NAMALWA (cell line): ENCODE measurements at regions not wholly inside any gene's neighbourhood (a gene's known extent, or its start where the extent isn't known, plus 50 kb on each side); places are given as distances from the start of the nearest gene placed in this dataset.

Source experiments
- DNase-seq: peaks from one replicate; pipeline ENCODE4 v3.0.0-alpha.2; 2015; ENCODE audit warnings: low spot score

GRCh38 chr9:84177407-84177806, 163.2 kb downstream of the SLC28A3 start:
- DNase-seq = no peak

- no peak for DNase-seq
Observed at GRCh38 chr9:84179531-84179930, 161.0 kb downstream of the SLC28A3 start.

DNA sequence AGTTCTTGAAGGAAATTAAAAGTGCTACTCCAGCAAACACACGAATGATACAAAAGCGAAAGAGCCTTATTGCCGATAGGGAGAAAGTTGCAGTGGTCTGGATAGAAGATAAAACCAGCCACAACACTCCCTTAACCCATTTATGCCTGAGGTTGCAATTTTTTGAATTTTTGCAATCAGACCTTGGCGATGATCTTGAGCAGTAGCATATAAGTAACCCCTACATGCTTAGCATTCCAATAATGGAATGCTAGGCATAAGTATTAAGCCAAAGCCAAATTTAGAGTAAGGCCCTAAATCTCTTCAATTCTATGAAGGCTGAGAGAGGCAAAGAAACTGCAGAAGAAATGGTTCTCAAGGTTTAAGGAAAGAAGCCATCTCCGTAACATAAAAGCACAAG, 153.5 kb downstream of the SLC28A3 start:
- no peak for DNase-seq

DNA sequence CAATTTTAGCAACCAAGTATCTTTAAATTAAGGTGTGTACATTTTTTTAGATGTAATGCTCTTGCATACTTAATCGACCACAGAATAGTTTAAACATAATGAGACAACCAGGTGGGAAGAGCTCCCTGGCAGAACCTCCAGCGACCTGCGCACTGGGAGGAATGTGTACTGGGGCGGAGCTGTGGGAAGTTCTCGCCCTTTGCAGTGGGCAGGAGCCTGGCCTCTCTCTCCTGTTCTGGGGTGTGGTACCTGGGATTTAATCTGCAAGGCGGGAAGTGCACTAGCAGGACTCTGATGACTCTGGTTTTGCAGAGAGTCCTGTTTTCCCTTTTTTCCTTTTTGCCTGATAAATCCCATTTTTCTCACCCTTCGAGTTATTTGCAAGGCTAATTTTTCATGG, 150.7 kb downstream of the SLC28A3 start:
- no peak for DNase-seq

- no peak for DNase-seq
Observed at GRCh38 chr9:84190411-84190810, 150.1 kb downstream of the SLC28A3 start.

- DNase-seq = no peak
Observed at GRCh38 chr9:84206801-84207370, 133.7 kb downstream of the SLC28A3 start.

DNA sequence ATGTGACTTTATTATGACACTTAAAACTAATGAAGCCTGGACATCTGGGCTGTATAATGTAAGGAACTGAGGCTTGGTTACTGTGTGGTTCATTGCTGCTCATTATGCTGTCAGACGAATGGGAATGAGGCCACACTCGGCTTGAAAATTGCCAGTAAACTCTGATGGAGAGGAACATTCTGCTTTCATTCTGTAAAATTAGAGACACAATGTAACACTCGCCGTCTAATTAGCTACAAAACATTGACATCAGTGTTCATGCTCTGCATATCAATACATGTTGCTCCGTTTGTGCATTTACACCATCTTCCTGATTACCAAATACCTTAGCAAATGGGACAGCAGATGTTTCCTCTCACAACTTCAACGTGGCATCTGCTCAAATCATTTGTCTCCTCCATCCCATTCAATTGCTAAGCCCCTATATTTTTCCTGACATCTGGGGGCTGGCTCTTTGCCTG, 133.0 kb downstream of the SLC28A3 start:
- no peak for DNase-seq

GRCh38 chr9:84212246-84212645, 128.3 kb downstream of the SLC28A3 start:
- DNase-seq = no peak

DNA sequence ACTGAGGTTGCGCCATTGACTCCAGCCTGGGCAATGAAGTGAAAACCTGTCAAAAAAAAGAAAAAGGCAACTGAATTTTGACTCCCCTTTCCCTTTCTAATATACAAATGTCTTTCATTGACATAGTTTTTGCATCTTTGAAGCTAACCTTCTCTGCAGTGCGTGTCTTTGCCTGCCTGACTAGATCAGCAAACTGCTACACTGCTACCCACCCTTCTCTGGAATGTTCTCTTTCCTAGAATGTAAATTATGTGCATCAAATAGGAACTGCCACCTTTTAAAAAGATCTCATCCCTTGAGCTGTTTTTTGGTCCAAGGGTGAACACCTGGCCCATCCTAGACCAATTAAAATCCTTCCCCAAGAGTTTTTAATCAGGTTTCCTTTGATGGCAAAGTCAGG, 127.6 kb downstream of the SLC28A3 start:
- DNase-seq = no peak

DNA sequence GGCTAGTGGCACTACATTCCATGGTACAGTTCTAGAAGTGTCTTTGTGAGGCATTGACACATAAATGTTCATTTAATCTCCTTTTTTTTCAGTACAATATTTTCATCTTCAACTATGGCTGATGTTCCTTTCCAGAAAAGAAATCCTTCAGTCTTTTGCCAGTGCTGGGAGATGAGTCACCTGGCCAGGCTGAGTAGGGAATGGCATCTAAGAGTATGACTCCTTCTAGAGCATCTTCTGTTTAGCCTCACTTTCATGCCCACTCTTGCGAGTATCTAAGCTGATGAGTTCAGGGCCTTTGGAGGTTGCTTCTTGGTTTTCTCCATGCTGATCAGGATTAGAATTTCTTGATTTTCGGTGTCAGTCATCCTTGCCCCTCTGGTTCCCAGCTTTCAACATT, 124.4 kb downstream of the SLC28A3 start:
- no peak for DNase-seq

- DNase-seq = no peak
Observed at GRCh38 chr9:84218322-84218721, 122.2 kb downstream of the SLC28A3 start.

- DNase-seq = no peak
Observed at GRCh38 chr9:84224246-84224645, 116.3 kb downstream of the SLC28A3 start.
